ENCODE measurements at regions not wholly inside any gene's neighbourhood (a gene's known extent, or its start where the extent isn't known, plus 50 kb on each side); places are given as distances from the start of the nearest gene placed in this dataset.

DNA sequence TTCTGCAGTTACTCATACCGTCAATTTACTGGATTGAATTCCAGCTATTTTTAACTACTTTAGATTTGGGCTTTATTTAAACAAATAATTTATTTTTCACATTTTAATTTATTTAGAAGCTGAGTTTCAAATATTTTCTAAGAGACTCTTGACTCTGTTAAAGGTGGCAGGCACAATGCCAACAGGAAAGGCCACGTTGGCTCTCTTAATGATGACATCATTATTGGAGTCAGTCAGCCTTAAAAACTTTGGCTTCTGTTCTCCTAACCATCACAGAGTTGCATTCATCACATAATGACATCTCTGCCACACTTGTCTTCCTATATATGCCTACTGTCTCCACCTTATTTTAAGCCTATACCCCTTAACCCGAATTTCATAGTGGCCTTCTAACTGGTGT is 172.3 kb upstream of the PLPPR1 start:
- TF ChIP-seq, protein P1, sequence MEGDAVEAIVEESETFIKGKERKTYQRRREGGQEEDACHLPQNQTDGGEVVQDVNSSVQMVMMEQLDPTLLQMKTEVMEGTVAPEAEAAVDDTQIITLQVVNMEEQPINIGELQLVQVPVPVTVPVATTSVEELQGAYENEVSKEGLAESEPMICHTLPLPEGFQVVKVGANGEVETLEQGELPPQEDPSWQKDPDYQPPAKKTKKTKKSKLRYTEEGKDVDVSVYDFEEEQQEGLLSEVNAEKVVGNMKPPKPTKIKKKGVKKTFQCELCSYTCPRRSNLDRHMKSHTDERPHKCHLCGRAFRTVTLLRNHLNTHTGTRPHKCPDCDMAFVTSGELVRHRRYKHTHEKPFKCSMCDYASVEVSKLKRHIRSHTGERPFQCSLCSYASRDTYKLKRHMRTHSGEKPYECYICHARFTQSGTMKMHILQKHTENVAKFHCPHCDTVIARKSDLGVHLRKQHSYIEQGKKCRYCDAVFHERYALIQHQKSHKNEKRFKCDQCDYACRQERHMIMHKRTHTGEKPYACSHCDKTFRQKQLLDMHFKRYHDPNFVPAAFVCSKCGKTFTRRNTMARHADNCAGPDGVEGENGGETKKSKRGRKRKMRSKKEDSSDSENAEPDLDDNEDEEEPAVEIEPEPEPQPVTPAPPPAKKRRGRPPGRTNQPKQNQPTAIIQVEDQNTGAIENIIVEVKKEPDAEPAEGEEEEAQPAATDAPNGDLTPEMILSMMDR (IDR thresholded peaks at IDR 0.05; ENCODE audit: control extremely low read depth, extremely low read depth, low read depth, missing control alignments): no peak
- ChIA-PET POLR2A (no interaction called here), CTCF (no interaction called here)
- no peak for DNase-seq (ENCODE audit: extremely low spot score)

DNA sequence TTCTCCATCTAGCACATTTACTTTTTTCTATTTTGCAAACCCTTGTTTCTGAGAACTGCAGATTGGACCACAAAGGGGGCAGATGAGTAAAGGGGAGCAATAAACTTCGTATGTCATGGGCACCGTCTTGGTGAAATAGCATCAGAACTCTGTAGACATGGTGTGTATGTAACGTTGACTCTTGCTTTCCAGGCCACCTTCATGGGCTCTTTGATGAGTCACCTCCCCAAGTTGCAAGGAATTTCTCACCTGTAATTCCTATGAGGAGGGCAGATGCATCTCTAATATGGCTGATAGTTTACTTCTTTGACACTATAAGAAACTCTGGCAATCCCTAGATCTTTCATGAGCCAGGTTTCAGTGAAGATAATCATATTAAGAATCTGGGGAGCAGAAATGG is 163.4 kb upstream of the PLPPR1 start:
- TF ChIP-seq, protein P1 (IDR thresholded peaks at IDR 0.05; ENCODE audit: control extremely low read depth, extremely low read depth, low read depth, missing control alignments): no peak
- CTCF ChIA-PET: no interaction called here
- POLR2A ChIA-PET: no interaction called here
- DNase-seq (ENCODE audit: extremely low spot score): no peak

DNA sequence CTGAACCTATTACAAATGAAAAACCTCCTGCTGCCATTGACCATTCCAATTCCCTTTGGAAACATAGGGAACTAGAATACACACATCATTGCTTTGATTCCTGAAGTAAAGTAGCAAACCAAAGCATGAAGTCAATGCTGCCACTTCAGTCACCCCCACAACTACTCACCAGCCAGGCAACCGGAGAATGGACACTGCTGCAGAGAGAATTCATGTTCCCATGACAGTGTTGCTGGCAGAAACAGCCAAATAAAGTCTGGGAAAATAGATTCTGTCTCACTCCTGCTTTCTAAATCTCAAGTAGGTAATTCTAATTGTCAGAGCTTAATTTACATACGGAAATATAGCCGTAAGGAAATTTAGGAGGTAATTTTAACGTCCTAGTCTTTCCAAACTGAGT is 162.9 kb upstream of the PLPPR1 start:
- TF ChIP-seq, protein P1 (IDR thresholded peaks at IDR 0.05; ENCODE audit: control extremely low read depth, extremely low read depth, low read depth, missing control alignments): no peak
- CTCF ChIA-PET: no interaction called here
- DNase-seq (ENCODE audit: extremely low spot score): no peak
- POLR2A ChIA-PET: no interaction called here

DNA sequence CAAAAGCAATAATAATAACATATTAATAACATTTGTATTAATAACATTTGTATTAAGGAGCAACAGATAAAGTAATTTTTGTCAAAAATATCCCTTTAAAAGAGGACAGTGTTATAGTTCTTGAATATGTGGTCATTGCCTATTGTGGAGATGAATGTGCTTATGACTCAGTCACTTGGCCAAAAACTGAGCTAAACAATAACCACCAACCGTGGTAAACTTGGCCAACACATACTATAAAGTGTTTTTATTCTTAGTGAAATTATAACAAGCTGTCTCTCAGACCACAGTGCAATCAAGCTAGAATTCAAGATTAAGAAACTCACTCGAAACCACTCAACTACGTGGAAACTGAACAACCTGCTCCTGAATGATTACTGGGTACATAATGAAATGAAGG is 159.2 kb upstream of the PLPPR1 start:
- ChIA-PET POLR2A (no interaction called here), CTCF (no interaction called here)
- TF ChIP-seq, protein P1 (IDR thresholded peaks at IDR 0.05; ENCODE audit: control extremely low read depth, extremely low read depth, low read depth, missing control alignments): no peak
- no peak for DNase-seq (ENCODE audit: extremely low spot score)

DNA sequence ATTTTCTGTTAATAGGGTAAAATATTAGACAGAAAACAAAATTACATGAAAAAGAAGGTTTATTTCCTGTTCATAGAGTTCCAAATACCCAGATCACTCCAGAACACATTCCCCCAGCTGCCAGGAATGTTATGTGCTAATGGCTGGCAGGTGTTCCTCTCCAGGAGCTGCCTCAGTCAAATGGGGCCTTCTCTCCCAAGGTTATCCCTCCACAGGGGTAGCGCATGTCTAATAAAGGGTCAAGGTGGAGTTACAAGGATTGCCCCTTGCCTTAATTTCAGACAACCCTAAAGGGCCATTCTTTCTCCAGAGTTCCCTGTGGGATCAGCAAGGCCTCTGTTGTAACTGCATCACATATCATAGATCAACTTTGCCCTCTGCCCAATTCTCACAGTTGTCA is 148.6 kb upstream of the PLPPR1 start:
- TF ChIP-seq, protein P1 (IDR thresholded peaks at IDR 0.05; ENCODE audit: control extremely low read depth, extremely low read depth, low read depth, missing control alignments): no peak
- CTCF ChIA-PET: interaction anchor here (1.0 kb wide), 1 partner anchor 8 kb away, joined by 3 read pairs; no protein-coding TSS in a partner anchor
- no peak for DNase-seq (ENCODE audit: extremely low spot score)
- POLR2A ChIA-PET: no interaction called here

DNA sequence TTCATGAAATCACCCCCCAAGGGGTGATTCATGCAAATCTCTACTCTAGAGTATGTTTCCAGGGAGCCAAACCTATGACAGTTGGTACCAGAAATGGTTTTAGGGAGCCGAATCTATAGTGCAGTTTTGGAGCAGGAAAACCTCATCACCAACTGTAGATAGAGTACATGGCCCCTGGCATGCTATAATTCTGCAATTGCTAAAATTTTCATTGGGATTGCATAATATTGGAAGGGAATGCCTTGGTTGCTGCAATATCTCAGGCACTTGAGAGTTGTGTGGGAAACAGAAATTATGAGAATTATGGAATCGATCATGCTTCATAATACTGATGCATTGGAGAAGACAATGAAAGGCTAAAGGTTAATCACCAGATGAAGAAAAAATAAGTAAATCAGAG is 148.2 kb upstream of the PLPPR1 start:
- CTCF ChIA-PET: no interaction called here
- POLR2A ChIA-PET: no interaction called here
- TF ChIP-seq, protein P1 (IDR thresholded peaks at IDR 0.05; ENCODE audit: control extremely low read depth, extremely low read depth, low read depth, missing control alignments): no peak
- DNase-seq (ENCODE audit: extremely low spot score): no peak

DNA sequence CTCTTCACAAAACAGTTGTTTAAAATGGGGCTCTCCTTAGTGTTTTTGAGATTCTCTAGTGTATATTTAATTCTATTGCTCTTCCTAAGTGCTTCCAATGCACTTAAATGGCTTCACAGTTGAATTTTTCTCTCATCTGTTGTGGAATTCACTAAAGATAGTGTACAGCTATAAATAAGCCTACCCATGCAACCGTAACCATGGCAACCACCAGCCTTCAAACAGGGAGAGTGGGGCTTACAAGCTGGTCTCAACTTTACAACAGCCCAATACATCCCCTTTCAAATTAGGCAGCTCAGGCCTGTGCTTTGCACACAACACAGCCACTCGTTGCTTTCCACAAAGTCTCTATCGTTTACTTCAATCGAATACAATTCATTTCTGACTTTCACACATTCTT is 144.0 kb upstream of the PLPPR1 start:
- TF ChIP-seq, protein P1 (IDR thresholded peaks at IDR 0.05; ENCODE audit: control extremely low read depth, extremely low read depth, low read depth, missing control alignments): no peak
- ChIA-PET POLR2A (no interaction called here), CTCF (no interaction called here)
- no peak for DNase-seq (ENCODE audit: extremely low spot score)

Measured in GM10248 (cell line).